HepG2 (cell line): ENCODE measurements at regions not wholly inside any gene's neighbourhood (a gene's known extent, or its start where the extent isn't known, plus 50 kb on each side); places are given as distances from the start of the nearest gene placed in this dataset.

Experiments used
- ATAC-seq: fragments of 200-7000 bp; cut with Tn5 transposase; 3 replicates; pipeline ENCODE4 v1.9.1; 2020; ENCODE audit warnings: mild to moderate bottlenecking, moderate library complexity
- BruUV-seq: library from RNA; stranded (reverse); fragments of 400-500 nt; replicated peaks from 2 replicates; lab custom pipeline; 2021; lab: Mats Ljungman, UMichigan
- CTCF ChIA-PET: fragments of 300-600 bp; formaldehyde crosslinking; extraction: SDS; loops from one replicate; lab custom pipeline; 2021; ENCODE audit warnings: low total read pairs, inconsistent platforms, low intra/inter-chr PET ratio; lab: Yijun Ruan, JAX
- POLR2A ChIA-PET: fragments of 350-600 bp; sonication (Branson Sonifier 250); formaldehyde crosslinking; loops from one replicate; lab custom pipeline; 2020; ENCODE audit warnings: antibody characterized with exemption, inconsistent platforms; lab: Yijun Ruan, JAX
- DNase-seq: peaks from one replicate; pipeline ENCODE4 v3.0.0-alpha.2; 2015; ENCODE audit warnings: low spot score
- FAIRE-seq: peaks from 3 replicates; lab custom pipeline; 2011; peaks lifted over from hg19 to GRCh38; lab: Jason Lieb, UNC
- H2AFZ ChIP-seq: one replicate; pipeline ENCODE4 v1.6.1; 2011; ENCODE audit warnings: low read length, inconsistent platforms
- H3K27ac ChIP-seq: fragments of 300-600 bp; 3 replicates; pipeline ENCODE4 v1.8.0; 2011; ENCODE audit warnings: mixed run types, mild to moderate bottlenecking, mixed read lengths, low read length, inconsistent platforms; ENCODE audit not compliant: insufficient read depth; ENCODE audit errors: extremely low read length
- H3K27me3 ChIP-seq, 2 experiments: fragments of 200-600 bp in 1 of 2; 2 replicates in 1 of 2; 3 replicates in 1 of 2; pipeline versions ENCODE4 v1.6.0 to v1.8.0; 2011; ENCODE audit warnings: low read length in 2 of 2, mild to moderate bottlenecking in 2 of 2, moderate library complexity in 2 of 2, inconsistent platforms in 1 of 2; ENCODE audit not compliant: insufficient read depth in 2 of 2, control insufficient read depth in 1 of 2
- H3K36me3 ChIP-seq, 2 experiments: fragments of 200-600 bp in 1 of 2; replicated peaks in 1 of 2; 2 replicates in 1 of 2; 3 replicates in 1 of 2; pipeline versions ENCODE4 v1.5.1 to v1.8.0; 2011; ENCODE audit warnings: low read length in 2 of 2, inconsistent platforms in 1 of 2; ENCODE audit not compliant: insufficient read depth in 2 of 2, control insufficient read depth in 1 of 2
- H3K4me1 ChIP-seq: 2 replicates; pipeline ENCODE4 v1.5.1; 2012; ENCODE audit warnings: low read length, inconsistent platforms; ENCODE audit not compliant: insufficient read depth
- H3K4me2 ChIP-seq: 2 replicates; pipeline ENCODE4 v1.6.0; 2011; ENCODE audit warnings: low read depth, low read length, inconsistent platforms
- H3K4me3 ChIP-seq, 3 experiments: fragments of 200-600 bp in 1 of 3; sonication (generic), shearing (Covaris generic) in 1 of 3; replicated peaks in 1 of 3; 2 replicates each; pipeline ENCODE4 v1.5.1; 2011 to 2016; ENCODE audit warnings: low read length in 3 of 3, inconsistent platforms in 2 of 3, low read depth in 2 of 3, mild to moderate bottlenecking in 2 of 3, control low read depth in 1 of 3, mixed read lengths in 1 of 3; ENCODE audit not compliant: insufficient read depth in 1 of 3
- H3K79me2 ChIP-seq: one replicate; pipeline ENCODE4 v1.6.1; 2011; ENCODE audit warnings: low read length, inconsistent platforms; ENCODE audit not compliant: insufficient read depth
- H3K9ac ChIP-seq: 2 replicates; pipeline ENCODE4 v1.6.0; 2011; ENCODE audit warnings: mild to moderate bottlenecking, low read depth, low read length, inconsistent platforms; ENCODE audit not compliant: insufficient read depth
- H3K9me3 ChIP-seq: 2 replicates; pipeline ENCODE4 v1.5.1; 2012; ENCODE audit warnings: mild to moderate bottlenecking, low read length
- H4K20me1 ChIP-seq: 2 replicates; pipeline ENCODE4 v1.6.0; 2011; ENCODE audit warnings: inconsistent platforms, mild to moderate bottlenecking, low read length, moderate library complexity; ENCODE audit not compliant: insufficient read depth
- ASH2L ChIP-seq: fragments of 300-600, 200-600 bp; sonication (generic); IDR thresholded peaks from 2 replicates; pipeline ENCODE4 v1.7.0; 2017; ENCODE audit warnings: low read depth, mild to moderate bottlenecking, moderate library complexity, mixed read lengths, low read length; ENCODE audit not compliant: insufficient read length
- GABPA ChIP-seq, 2 experiments: IDR thresholded peaks; 2 replicates each; pipeline ENCODE4 v1.6.1; 2011 to 2016; ENCODE audit warnings: low read depth in 2 of 2, low read length in 1 of 2, missing biosample characterization in 1 of 2, missing genetic modification characterization in 1 of 2
- MTA3 ChIP-seq: sonication (generic); formaldehyde crosslinking; IDR thresholded peaks from 2 replicates; pipeline ENCODE4 v1.4.0; 2020; ENCODE audit warnings: missing genetic modification reagents
- MTF1 ChIP-seq: sonication (generic); formaldehyde crosslinking; IDR thresholded peaks from 2 replicates; pipeline ENCODE4 v1.5.0; 2020; ENCODE audit warnings: missing genetic modification reagents
- NFATC3 ChIP-seq: sonication (generic); formaldehyde crosslinking; IDR thresholded peaks from 2 replicates; pipeline ENCODE4 v1.5.1; 2020; ENCODE audit warnings: mild to moderate bottlenecking, missing genetic modification reagents
- POLR2AphosphoS5 ChIP-seq: IDR thresholded peaks from 2 replicates; pipeline ENCODE4 v1.6.1; 2012; ENCODE audit warnings: low read depth, low read length
- RCOR2 ChIP-seq: IDR thresholded peaks from 2 replicates; pipeline ENCODE4 v1.6.1; 2016; ENCODE audit warnings: missing biosample characterization, missing genetic modification reagents
- SAFB2 ChIP-seq: sonication (generic); formaldehyde crosslinking; IDR thresholded peaks from 2 replicates; pipeline ENCODE4 v1.5.1; 2020; ENCODE audit warnings: missing genetic modification reagents, low read depth, mild to moderate bottlenecking, borderline replicate concordance
- SNAPC2 ChIP-seq: sonication (generic); formaldehyde crosslinking; IDR thresholded peaks from 2 replicates; pipeline ENCODE4 v1.8.1; 2022; ENCODE audit warnings: mild to moderate bottlenecking, missing genetic modification reagents
- TOE1 ChIP-seq: sonication (generic); formaldehyde crosslinking; IDR thresholded peaks from 2 replicates; pipeline ENCODE4 v1.4.0; 2020; ENCODE audit warnings: mild to moderate bottlenecking, missing genetic modification reagents
- ZNF615 ChIP-seq: sonication (generic); formaldehyde crosslinking; IDR thresholded peaks from 2 replicates; pipeline ENCODE4 v1.5.0; 2020; ENCODE audit warnings: mild to moderate bottlenecking, missing genetic modification reagents, borderline replicate concordance
- ZNF891 ChIP-seq: sonication (generic); formaldehyde crosslinking; IDR thresholded peaks from 2 replicates; pipeline ENCODE4 v1.5.0; 2020; ENCODE audit warnings: mild to moderate bottlenecking, missing genetic modification reagents
- WGBS: methylation state at CpG from one replicate; pipeline ENCODE4 v1.1.6; 2017; ENCODE audit warnings: low lambda C conversion rate; 5-methylcytosine and 5-hydroxymethylcytosine counted together
- in situ Hi-C: cut with HindIII; loops from 2 replicates; pipeline ENCODE4 v1.10.0; 2017; ENCODE audit warnings: low pct_unique_long_range_greater_than_20kb; ENCODE audit not compliant: extremely low pct_ligation_motif_present
- intact Hi-C: fragments of 100-400 bp; cut with micrococcal nuclease; formaldehyde crosslinking; loops from one replicate; pipeline ENCODE4 v1.10.0; 2022; ENCODE audit not compliant: unreplicated experiment
- TF ChIP-seq, protein P1 (sequence below): sonication (generic); formaldehyde crosslinking; IDR thresholded peaks from 2 replicates; pipeline ENCODE4 v1.8.1; 2023; ENCODE audit warnings: missing genetic modification reagents, inconsistent platforms, borderline replicate concordance

DNA sequence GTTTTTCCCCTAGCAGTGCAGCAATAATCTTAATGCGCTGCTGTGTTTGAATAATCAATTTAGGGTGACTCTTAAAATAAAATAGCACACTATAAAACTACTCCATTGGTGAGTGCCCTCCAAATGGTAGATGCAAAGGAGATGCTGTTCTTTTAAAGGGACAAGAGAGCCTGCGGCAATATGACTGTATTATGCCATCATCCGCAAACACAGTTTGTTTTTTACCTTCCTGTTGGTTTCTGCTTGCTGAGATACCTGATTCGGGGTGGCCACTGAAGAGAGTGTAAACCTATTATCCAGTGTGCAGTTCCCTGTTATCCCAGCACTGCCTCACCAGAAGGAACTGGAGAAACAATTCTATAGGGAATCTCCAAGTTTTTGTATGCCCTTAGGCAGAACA lies 523.1 kb upstream of the TGFBR2 start:
- Histone ChIP-seq H3K4me2 (no peak overlapping the region), H3K27me3 (no peaks in the 10 kb centered on the region), H3K4me3 (no peak overlapping the region), H4K20me1 (no peaks in the 10 kb centered on the region), H3K4me1 (peaks cover 39% of the 10 kb centered on the region), H3K27ac (no peak overlapping the region), H3K9me3 (no peaks in the 10 kb centered on the region), H3K36me3 (no peaks in the 10 kb centered on the region), H3K79me2 (no peaks in the 10 kb centered on the region), H2AFZ (no peak overlapping the region), H3K9ac (no peak overlapping the region)
- no peak for ATAC-seq
- WGBS: 68% methylated on average over 4 of the region's 4 CpGs
- in situ Hi-C loops: no loop called here
- no TSS peak for BruUV-seq
- ChIA-PET CTCF (interaction anchor here (0.6 kb wide), 1 partner anchor 612 kb away, joined by 3 read pairs; no protein-coding TSS in a partner anchor), POLR2A (no interaction called here)
- intact Hi-C loops: no loop called here
- DNase-seq: no peak
- no peak for FAIRE-seq
- TF ChIP-seq TOE1 (CRISPR knock-in tag): no peak
- no peak for TF ChIP-seq MTF1 (CRISPR knock-in tag)
- no peak for TF ChIP-seq RCOR2 (CRISPR knock-in tag)
- no peak for TF ChIP-seq GABPA (IDR thresholded peaks at IDR 0.05; ENCODE audit: low read depth, low read length)
- TF ChIP-seq GABPA (CRISPR knock-in tag; IDR thresholded peaks at IDR 0.05; ENCODE audit: low read depth): no peak
- no peak for TF ChIP-seq POLR2AphosphoS5
- TF ChIP-seq ZNF615: no peak
- no peak for TF ChIP-seq ZNF891 (CRISPR knock-in tag)
- TF ChIP-seq ASH2L: no peak
- TF ChIP-seq MTA3 (CRISPR knock-in tag): no peak
- TF ChIP-seq, protein P1, sequence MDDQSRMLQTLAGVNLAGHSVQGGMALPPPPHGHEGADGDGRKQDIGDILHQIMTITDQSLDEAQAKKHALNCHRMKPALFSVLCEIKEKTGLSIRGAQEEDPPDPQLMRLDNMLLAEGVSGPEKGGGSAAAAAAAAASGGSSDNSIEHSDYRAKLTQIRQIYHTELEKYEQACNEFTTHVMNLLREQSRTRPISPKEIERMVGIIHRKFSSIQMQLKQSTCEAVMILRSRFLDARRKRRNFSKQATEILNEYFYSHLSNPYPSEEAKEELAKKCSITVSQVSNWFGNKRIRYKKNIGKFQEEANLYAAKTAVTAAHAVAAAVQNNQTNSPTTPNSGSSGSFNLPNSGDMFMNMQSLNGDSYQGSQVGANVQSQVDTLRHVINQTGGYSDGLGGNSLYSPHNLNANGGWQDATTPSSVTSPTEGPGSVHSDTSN (CRISPR knock-in tag): no peak
- TF ChIP-seq SNAPC2: no peak
- TF ChIP-seq NFATC3 (CRISPR knock-in tag): no peak
- TF ChIP-seq SAFB2 (CRISPR knock-in tag): no peak
